K562 (cell line): ENCODE measurements at regions not wholly inside any gene's neighbourhood (a gene's known extent, or its start where the extent isn't known, plus 50 kb on each side); places are given as distances from the start of the nearest gene placed in this dataset.
A peak's percentile ranks its signal among the peaks of the same experiment; 100 is the strongest.

Source experiments
- ATAC-seq: fragments of 200-7000 bp; cut with Tn5 transposase; 3 replicates; pipeline ENCODE4 v1.9.1; 2020; ENCODE audit warnings: moderate library complexity
- BruUV-seq: library from RNA; stranded (reverse); fragments of 400-500 nt; replicated peaks from 2 replicates; lab custom pipeline; 2021; lab: Mats Ljungman, UMichigan
- CTCF ChIA-PET: fragments of 300-600 bp; formaldehyde crosslinking; extraction: SDS; loops from one replicate; lab custom pipeline; 2021; ENCODE audit warnings: low intra/inter-chr PET ratio; lab: Yijun Ruan, JAX
- POLR2A ChIA-PET: fragments of 300-600, 350-650 bp; sonication (Branson Sonifier 250); formaldehyde crosslinking; extraction: SDS; loops from one replicate; lab custom pipeline; 2021; ENCODE audit warnings: antibody characterized with exemption, inconsistent platforms; lab: Yijun Ruan, JAX
- DNase-seq, 4 experiments: peaks; one replicate each; pipeline versions ENCODE4 v3.0.0 to v3.0.0-alpha.2; 2011 to 2018; ENCODE audit warnings: low spot score in 3 of 4, mixed read lengths in 3 of 4; ENCODE audit errors: extremely low read depth in 1 of 4
- FAIRE-seq: peaks from 2 replicates; lab custom pipeline; 2011; peaks lifted over from hg19 to GRCh38; lab: Jason Lieb, UNC
- H2AFZ ChIP-seq: 2 replicates; pipeline ENCODE4 v1.6.0; 2011; ENCODE audit warnings: low read depth, low read length, control low read depth, inconsistent platforms
- H3K27ac ChIP-seq: fragments of 200-600 bp; 3 replicates; pipeline ENCODE4 v1.8.0; 2011; ENCODE audit warnings: low read depth, mild to moderate bottlenecking, control low read depth, inconsistent platforms, low read length, moderate library complexity, mixed read lengths; ENCODE audit errors: extremely low read depth
- H3K27me3 ChIP-seq, 2 experiments: fragments of 300-600 bp in 1 of 2; 2 replicates in 1 of 2; 3 replicates in 1 of 2; pipeline versions ENCODE4 v1.6.0 to v1.8.0; 2011; ENCODE audit warnings: inconsistent platforms in 2 of 2, low read length in 2 of 2, mild to moderate bottlenecking in 1 of 2, mixed read lengths in 1 of 2, moderate library complexity in 1 of 2; ENCODE audit not compliant: control insufficient read depth in 2 of 2, insufficient read depth in 2 of 2
- H3K36me3 ChIP-seq: fragments of 300-600 bp; 3 replicates; pipeline ENCODE4 v1.8.0; 2011; ENCODE audit warnings: mild to moderate bottlenecking, low read length, inconsistent platforms; ENCODE audit not compliant: control insufficient read depth, insufficient read depth
- H3K4me1 ChIP-seq, 2 experiments: fragments of 200-600 bp in 1 of 2; replicated peaks in 1 of 2; 2 replicates in 1 of 2; 3 replicates in 1 of 2; pipeline versions ENCODE4 v1.5.1 to v1.8.0; 2011; ENCODE audit warnings: inconsistent platforms in 2 of 2, low read length in 2 of 2, mild to moderate bottlenecking in 1 of 2, mixed read lengths in 1 of 2, moderate library complexity in 1 of 2; ENCODE audit not compliant: control insufficient read depth in 2 of 2, insufficient read depth in 2 of 2
- H3K4me2 ChIP-seq: 2 replicates; pipeline ENCODE4 v1.6.1; 2011; ENCODE audit warnings: low read length, control low read depth, inconsistent platforms, mixed read lengths; ENCODE audit not compliant: insufficient read depth
- H3K4me3 ChIP-seq: fragments of 200-600 bp; sonication (generic), shearing (Covaris generic); 2 replicates; pipeline ENCODE4 v1.5.1; 2016; ENCODE audit warnings: control low read depth, inconsistent platforms
- H3K79me2 ChIP-seq: fragments of 200-600 bp; 3 replicates; pipeline ENCODE4 v1.8.0; 2011; ENCODE audit warnings: low read length, inconsistent platforms; ENCODE audit not compliant: control insufficient read depth, insufficient read depth
- H3K9ac ChIP-seq, 2 experiments: 2 replicates each; pipeline versions ENCODE4 v1.6.0 to v1.6.1; 2011; ENCODE audit warnings: low read depth in 2 of 2, low read length in 2 of 2, control low read depth in 1 of 2, inconsistent platforms in 1 of 2, mild to moderate bottlenecking in 1 of 2, mixed read lengths in 1 of 2; ENCODE audit not compliant: insufficient read depth in 1 of 2
- H3K9me1 ChIP-seq: one replicate; pipeline ENCODE4 v1.6.0; 2011; ENCODE audit warnings: inconsistent platforms, mild to moderate bottlenecking, low read length, moderate library complexity; ENCODE audit not compliant: control insufficient read depth, insufficient read depth
- H3K9me3 ChIP-seq: replicated peaks from 2 replicates; pipeline ENCODE4 v1.5.1; 2011; ENCODE audit warnings: low read depth, low read length, inconsistent platforms; ENCODE audit not compliant: control insufficient read depth, insufficient read depth
- H4K20me1 ChIP-seq: replicated peaks from 2 replicates; pipeline ENCODE4 v1.6.1; 2011; ENCODE audit warnings: low read length, inconsistent platforms, mixed read lengths; ENCODE audit not compliant: control insufficient read depth, insufficient read depth
- CEBPB ChIP-seq: fragments of 450-650 bp; IDR thresholded peaks from 2 replicates; pipeline ENCODE4 v1.6.1; 2016; ENCODE audit warnings: missing genetic modification characterization, missing compliant biosample characterization
- CTCF ChIP-seq, 3 experiments: IDR thresholded peaks in 2 of 3; conservative IDR thresholded peaks in 1 of 3; 2 replicates each; pipeline ENCODE4 v1.5.1; 2011 to 2012; ENCODE audit warnings: low read length in 3 of 3, mild to moderate bottlenecking in 3 of 3, control low read depth in 2 of 3, improper control_type of control experiment in 1 of 3, inconsistent platforms in 1 of 3, low read depth in 1 of 3, mixed read lengths in 1 of 3, moderate library complexity in 1 of 3; ENCODE audit not compliant: insufficient read depth in 2 of 3
- GTF2E2 ChIP-seq: fragments of 200-800 bp; sonication (Bioruptor generic); IDR thresholded peaks from 2 replicates; pipeline ENCODE4 v1.6.1; 2016; ENCODE audit warnings: missing genetic modification characterization, missing compliant biosample characterization
- KLF16 ChIP-seq: IDR thresholded peaks from 2 replicates; pipeline ENCODE4 v1.6.1; 2016; ENCODE audit warnings: antibody characterized with exemption
- MIER1 ChIP-seq: fragments of 450-650 bp; IDR thresholded peaks from 2 replicates; pipeline ENCODE4 v1.6.1; 2016; ENCODE audit warnings: antibody characterized with exemption, mild to moderate bottlenecking, low read depth
- MYNN ChIP-seq, 2 experiments: sonication (generic); formaldehyde crosslinking in 1 of 2; IDR thresholded peaks; 2 replicates each; pipeline versions ENCODE4 v1.5.0 to v1.6.1; 2016 to 2020; ENCODE audit warnings: antibody characterized with exemption in 1 of 2, missing genetic modification reagents in 1 of 2
- SAP30 ChIP-seq: fragments of 200-600 bp; sonication (generic); IDR thresholded peaks from 2 replicates; pipeline ENCODE4 v1.6.1; 2012; ENCODE audit warnings: borderline replicate concordance, low read depth, mild to moderate bottlenecking, moderate library complexity, low read length, control low read depth, inconsistent platforms; ENCODE audit not compliant: insufficient read depth, poor library complexity, severe bottlenecking
- TAF15 ChIP-seq: fragments of 200-400 bp; formaldehyde crosslinking; IDR thresholded peaks from 2 replicates; pipeline ENCODE4 v1.6.1; 2017; ENCODE audit warnings: mild to moderate bottlenecking, low read depth, low read length, moderate library complexity
- TCF7L2 ChIP-seq: fragments of 150-350 bp; IDR thresholded peaks from 2 replicates; pipeline ENCODE4 v1.6.1; 2016; ENCODE audit warnings: low read depth, mild to moderate bottlenecking, low read length, moderate library complexity
- THRB ChIP-seq: fragments of 450-650 bp; formaldehyde crosslinking; conservative IDR thresholded peaks from 2 replicates; pipeline ENCODE4 v1.4.0; 2022; ENCODE audit warnings: mild to moderate bottlenecking, missing genetic modification characterization
- ZNF140 ChIP-seq: fragments of 250-450 bp; sonication (Bioruptor Pico); IDR thresholded peaks from 2 replicates; pipeline ENCODE4 v1.8.0; 2021; ENCODE audit warnings: moderate library complexity, mild to moderate bottlenecking, inconsistent platforms
- ZNF589 ChIP-seq: fragments of 200-800 bp; sonication (Bioruptor generic); IDR thresholded peaks from 2 replicates; pipeline ENCODE4 v1.6.1; 2016; ENCODE audit warnings: low read depth, missing genetic modification characterization, missing compliant biosample characterization
- WGBS: fragments of 100-300 bp; shearing (Covaris generic); methylation state at CpG from one replicate; pipeline ENCODE4 v1.1.6; 2016; ENCODE audit warnings: low coverage, mixed read lengths; ENCODE audit not compliant: insufficient coverage; ENCODE audit errors: missing lambda C conversion rate; 5-methylcytosine and 5-hydroxymethylcytosine counted together
- in situ Hi-C: fragments of 300-500 bp; cut with MboI; formaldehyde crosslinking; loops from 4 replicates; pipeline ENCODE4 v1.15.0; 2018; ENCODE audit warnings: inconsistent platforms, mixed read lengths
- intact Hi-C: fragments of 100-400 bp; cut with micrococcal nuclease; formaldehyde crosslinking; loops from 2 replicates; pipeline ENCODE4 v1.14.2; 2022
- TF ChIP-seq, protein P1 (sequence below): fragments of 250-450 bp; sonication (Bioruptor Pico); IDR thresholded peaks from 2 replicates; pipeline ENCODE4 v1.4.0; 2020

GRCh38 chr5:133754575-133755169 is 142.3 kb upstream of the FSTL4 start:
- peak; percentile 95 for ATAC-seq
- DNase-seq: peak; percentile 30 to 48 (median 38)
- H4K20me1 ChIP-seq: no peaks in the 10 kb centered on the region
- no TSS peak for BruUV-seq
- intact Hi-C loops (loop anchor here (5.0 to 10.0 kb wide), 2 partner anchors 110 to 188 kb away; no protein-coding TSS in a partner anchor), in situ Hi-C loops (no loop called here)
- no peaks in the 10 kb centered on the region for H3K4me1 ChIP-seq
- no peak overlapping the region for H3K4me3 ChIP-seq
- H2AFZ ChIP-seq: no peak overlapping the region
- peaks cover 0 to 6% of the 10 kb centered on the region in 2 experiments; a peak in 3 of 5 replicates for H3K27me3 ChIP-seq
- 1% methylated on average over 5 of the region's 5 CpGs for WGBS
- H3K27ac ChIP-seq: no peak overlapping the region
- H3K4me2 ChIP-seq: no peak overlapping the region
- no peaks in the 10 kb centered on the region for H3K9me1 ChIP-seq
- ChIA-PET CTCF (interaction anchor here (0.8 to 1.9 kb wide), 2 partner anchors 114 to 285 kb away, joined by 3 to 6 read pairs; no protein-coding TSS in a partner anchor), POLR2A (interaction anchor here (0.5 to 1.0 kb wide), 2 partner anchors 10 to 271 kb away, joined by 3 read pairs; no protein-coding TSS in a partner anchor)
- H3K79me2 ChIP-seq: no peaks in the 10 kb centered on the region
- no peak overlapping the region for H3K9ac ChIP-seq
- peak; percentile 84 for FAIRE-seq
- no peaks in the 10 kb centered on the region for H3K9me3 ChIP-seq
- H3K36me3 ChIP-seq: no peaks in the 10 kb centered on the region
- TF ChIP-seq SAP30: no peak
- no peak for TF ChIP-seq THRB (CRISPR knock-in tag)
- no peak for TF ChIP-seq ZNF140
- no peak for TF ChIP-seq GTF2E2 (tag)
- TF ChIP-seq TAF15: no peak
- TF ChIP-seq CEBPB: no peak
- TF ChIP-seq MYNN (IDR thresholded peaks at IDR 0.05): no peak
- no peak for TF ChIP-seq MYNN (CRISPR knock-in tag; IDR thresholded peaks at IDR 0.05)
- TF ChIP-seq, protein P1, sequence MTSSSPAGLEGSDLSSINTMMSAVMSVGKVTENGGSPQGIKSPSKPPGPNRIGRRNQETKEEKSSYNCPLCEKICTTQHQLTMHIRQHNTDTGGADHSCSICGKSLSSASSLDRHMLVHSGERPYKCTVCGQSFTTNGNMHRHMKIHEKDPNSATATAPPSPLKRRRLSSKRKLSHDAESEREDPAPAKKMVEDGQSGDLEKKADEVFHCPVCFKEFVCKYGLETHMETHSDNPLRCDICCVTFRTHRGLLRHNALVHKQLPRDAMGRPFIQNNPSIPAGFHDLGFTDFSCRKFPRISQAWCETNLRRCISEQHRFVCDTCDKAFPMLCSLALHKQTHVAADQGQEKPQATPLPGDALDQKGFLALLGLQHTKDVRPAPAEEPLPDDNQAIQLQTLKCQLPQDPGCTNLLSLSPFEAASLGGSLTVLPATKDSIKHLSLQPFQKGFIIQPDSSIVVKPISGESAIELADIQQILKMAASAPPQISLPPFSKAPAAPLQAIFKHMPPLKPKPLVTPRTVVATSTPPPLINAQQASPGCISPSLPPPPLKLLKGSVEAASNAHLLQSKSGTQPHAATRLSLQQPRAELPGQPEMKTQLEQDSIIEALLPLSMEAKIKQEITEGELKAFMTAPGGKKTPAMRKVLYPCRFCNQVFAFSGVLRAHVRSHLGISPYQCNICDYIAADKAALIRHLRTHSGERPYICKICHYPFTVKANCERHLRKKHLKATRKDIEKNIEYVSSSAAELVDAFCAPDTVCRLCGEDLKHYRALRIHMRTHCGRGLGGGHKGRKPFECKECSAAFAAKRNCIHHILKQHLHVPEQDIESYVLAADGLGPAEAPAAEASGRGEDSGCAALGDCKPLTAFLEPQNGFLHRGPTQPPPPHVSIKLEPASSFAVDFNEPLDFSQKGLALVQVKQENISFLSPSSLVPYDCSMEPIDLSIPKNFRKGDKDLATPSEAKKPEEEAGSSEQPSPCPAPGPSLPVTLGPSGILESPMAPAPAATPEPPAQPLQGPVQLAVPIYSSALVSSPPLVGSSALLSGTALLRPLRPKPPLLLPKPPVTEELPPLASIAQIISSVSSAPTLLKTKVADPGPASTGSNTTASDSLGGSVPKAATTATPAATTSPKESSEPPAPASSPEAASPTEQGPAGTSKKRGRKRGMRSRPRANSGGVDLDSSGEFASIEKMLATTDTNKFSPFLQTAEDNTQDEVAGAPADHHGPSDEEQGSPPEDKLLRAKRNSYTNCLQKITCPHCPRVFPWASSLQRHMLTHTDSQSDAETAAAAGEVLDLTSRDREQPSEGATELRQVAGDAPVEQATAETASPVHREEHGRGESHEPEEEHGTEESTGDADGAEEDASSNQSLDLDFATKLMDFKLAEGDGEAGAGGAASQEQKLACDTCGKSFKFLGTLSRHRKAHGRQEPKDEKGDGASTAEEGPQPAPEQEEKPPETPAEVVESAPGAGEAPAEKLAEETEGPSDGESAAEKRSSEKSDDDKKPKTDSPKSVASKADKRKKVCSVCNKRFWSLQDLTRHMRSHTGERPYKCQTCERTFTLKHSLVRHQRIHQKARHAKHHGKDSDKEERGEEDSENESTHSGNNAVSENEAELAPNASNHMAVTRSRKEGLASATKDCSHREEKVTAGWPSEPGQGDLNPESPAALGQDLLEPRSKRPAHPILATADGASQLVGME (CRISPR knock-in tag): no peak
- peak; percentile 66 to 77 (median 72) for TF ChIP-seq CTCF (IDR thresholded peaks at IDR 0.05 in 2 of 3, conservative IDR thresholded peaks at IDR 0.05 in 1 of 3; ENCODE audit: insufficient read depth in 2 of 3, low read depth in 1 of 3, low read length in 3 of 3)
- TF ChIP-seq MIER1: no peak
- TF ChIP-seq ZNF589 (CRISPR knock-in tag): no peak
- TF ChIP-seq TCF7L2: no peak
- TF ChIP-seq KLF16: no peak
